BLaER1 (cell line): ENCODE measurements at regions not wholly inside any gene's neighbourhood (a gene's known extent, or its start where the extent isn't known, plus 50 kb on each side); places are given as distances from the start of the nearest gene placed in this dataset.
"Not testable (repeated sequence)": the region's sequence is repeated elsewhere in the genome, so short reads cannot be mapped to it uniquely, and the experiment has no call there.

Source experiments
- H3K27ac ChIP-seq: shearing (Covaris generic); formaldehyde crosslinking; 2 replicates; pipeline ENCODE4 v1.8.1; 2022
- H3K27me3 ChIP-seq: shearing (Covaris generic); formaldehyde crosslinking; 2 replicates; pipeline ENCODE4 v1.8.1; 2022
- H3K36me3 ChIP-seq: shearing (Covaris generic); formaldehyde crosslinking; 2 replicates; pipeline ENCODE4 v1.8.1; 2022
- H3K4me1 ChIP-seq: shearing (Covaris generic); formaldehyde crosslinking; 2 replicates; pipeline ENCODE4 v1.8.1; 2022
- H3K4me2 ChIP-seq: shearing (Covaris generic); formaldehyde crosslinking; 2 replicates; pipeline ENCODE4 v1.8.1; 2022
- H3K4me3 ChIP-seq: shearing (Covaris generic); formaldehyde crosslinking; 2 replicates; pipeline ENCODE4 v1.8.1; 2022
- H3K9ac ChIP-seq: shearing (Covaris generic); formaldehyde crosslinking; 2 replicates; pipeline ENCODE4 v1.8.1; 2022
- H3K9me3 ChIP-seq: shearing (Covaris generic); formaldehyde crosslinking; 2 replicates; pipeline ENCODE4 v1.8.1; 2022
- H4K20me1 ChIP-seq: shearing (Covaris generic); formaldehyde crosslinking; 2 replicates; pipeline ENCODE4 v1.8.1; 2022
- Cebpa-rat ChIP-seq: shearing (Covaris generic); IDR thresholded peaks from 2 replicates; pipeline ENCODE4 v1.8.1; 2022

DNA sequence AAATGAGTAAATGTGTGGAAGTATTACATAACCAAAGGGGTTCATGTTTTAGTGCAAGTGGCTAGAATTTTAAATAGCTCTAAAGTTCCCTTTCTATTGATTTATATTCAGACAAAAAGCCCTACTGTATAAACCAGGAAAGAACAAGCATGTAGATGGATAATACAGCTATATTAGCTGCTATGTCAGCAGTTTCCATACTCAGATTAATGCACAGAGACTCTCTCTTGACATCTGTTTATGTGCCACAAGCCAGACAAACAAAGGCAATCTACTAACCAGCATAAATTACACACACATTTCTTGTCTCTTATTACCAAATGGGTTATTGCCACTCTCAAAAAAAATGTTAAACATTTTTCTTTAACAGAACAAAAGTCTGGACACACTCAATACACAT is 760.1 kb upstream of the NECTIN3 start:
- Histone ChIP-seq H3K36me3 (no peaks in the 10 kb centered on the region), H3K27me3 (no peaks in the 10 kb centered on the region), H3K27ac (no peak overlapping the region), H3K9me3 (no peaks in the 10 kb centered on the region), H3K9ac (no peak overlapping the region), H3K4me3 (no peak overlapping the region), H4K20me1 (no peaks in the 10 kb centered on the region), H3K4me2 (no peak overlapping the region), H3K4me1 (no peaks in the 10 kb centered on the region)
- no peak for TF ChIP-seq Cebpa-rat

DNA sequence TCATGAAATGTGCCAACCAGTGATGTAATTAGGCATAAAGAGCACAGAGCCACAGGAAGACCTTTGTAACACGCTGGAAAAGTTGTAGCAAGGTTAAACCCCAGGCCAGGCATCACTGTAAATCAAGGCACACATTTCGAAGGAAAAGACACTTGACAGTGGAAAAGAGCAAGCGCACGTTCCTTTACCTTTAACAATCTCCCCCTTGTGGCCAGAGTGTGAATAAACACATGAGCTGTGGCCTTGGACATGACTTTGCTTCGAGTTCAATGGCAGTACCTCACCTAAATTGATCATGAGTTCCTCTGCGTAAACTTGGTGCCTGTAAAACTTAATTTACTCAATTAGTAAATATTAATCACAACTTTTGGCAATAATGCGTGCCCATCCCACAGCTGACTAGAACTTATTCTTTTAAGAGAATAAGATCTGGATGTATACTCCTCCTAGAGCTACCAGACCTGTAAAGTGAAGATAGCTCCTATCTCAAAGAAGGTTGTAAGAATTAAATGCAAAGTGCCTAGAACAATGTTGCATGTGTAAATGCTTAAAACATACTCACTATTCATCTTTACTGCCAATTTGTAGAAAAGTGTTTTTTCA is 757.0 kb upstream of the NECTIN3 start:
- no peak overlapping the region for H3K4me3 ChIP-seq
- H3K36me3 ChIP-seq: no peaks in the 10 kb centered on the region
- no peaks in the 10 kb centered on the region for H3K9me3 ChIP-seq
- H3K27ac ChIP-seq: no peak overlapping the region
- TF ChIP-seq Cebpa-rat: no peak
- H3K27me3 ChIP-seq: no peaks in the 10 kb centered on the region
- no peak overlapping the region for H3K9ac ChIP-seq
- no peak overlapping the region for H3K4me2 ChIP-seq
- no peaks in the 10 kb centered on the region for H4K20me1 ChIP-seq
- H3K4me1 ChIP-seq: no peaks in the 10 kb centered on the region

DNA sequence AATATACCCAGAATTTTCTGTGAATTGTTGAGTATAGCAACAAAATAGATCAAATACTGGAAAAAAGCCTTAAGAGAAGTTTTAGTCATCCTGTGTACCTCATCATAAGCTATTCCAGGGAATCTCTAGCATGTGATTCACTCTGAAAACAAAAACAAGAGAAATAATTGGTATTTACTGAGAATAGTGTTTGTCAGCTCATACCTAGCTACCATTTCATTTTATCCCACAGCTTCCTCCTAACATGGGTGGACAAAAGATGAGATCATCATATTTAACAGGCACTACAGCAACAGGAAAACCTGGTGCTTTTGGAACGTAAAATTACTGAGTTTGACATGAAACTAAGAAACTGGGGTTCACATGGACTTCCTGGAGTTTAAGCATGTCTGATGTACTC is 753.5 kb upstream of the NECTIN3 start:
- Histone ChIP-seq H3K36me3 (no peaks in the 10 kb centered on the region), H3K9me3 (no peaks in the 10 kb centered on the region), H3K4me2 (no peak overlapping the region), H3K4me3 (no peak overlapping the region), H4K20me1 (no peaks in the 10 kb centered on the region), H3K27me3 (no peaks in the 10 kb centered on the region), H3K4me1 (no peaks in the 10 kb centered on the region), H3K27ac (no peak overlapping the region), H3K9ac (no peak overlapping the region)
- no peak for TF ChIP-seq Cebpa-rat

DNA sequence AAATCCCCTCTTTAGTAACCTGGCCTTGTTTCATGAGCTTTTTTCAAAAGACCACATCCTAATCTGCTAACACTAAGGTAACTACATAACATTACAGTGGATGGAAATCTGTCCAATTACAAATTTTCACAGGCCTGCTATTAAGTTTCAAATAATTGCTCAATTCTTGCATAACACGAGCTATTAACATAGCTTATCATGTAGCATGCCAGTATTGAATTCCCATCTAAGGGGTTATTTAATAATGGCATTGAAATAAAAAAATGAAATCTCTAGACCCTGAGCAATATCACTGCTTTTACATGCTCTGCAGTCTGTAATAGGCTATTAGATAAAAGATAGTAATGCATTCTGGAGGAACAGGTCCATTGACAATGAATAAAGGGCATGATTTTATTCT is 748.3 kb upstream of the NECTIN3 start:
- Histone ChIP-seq H3K9me3 (no peaks in the 10 kb centered on the region), H3K4me1 (no peaks in the 10 kb centered on the region; the same call in 1 of the 2 replicates), H3K27me3 (no peaks in the 10 kb centered on the region), H3K27ac (no peak overlapping the region), H4K20me1 (no peaks in the 10 kb centered on the region), H3K4me2 (no peak overlapping the region), H3K9ac (no peak overlapping the region), H3K36me3 (no peaks in the 10 kb centered on the region), H3K4me3 (no peak overlapping the region)
- no peak for TF ChIP-seq Cebpa-rat

DNA sequence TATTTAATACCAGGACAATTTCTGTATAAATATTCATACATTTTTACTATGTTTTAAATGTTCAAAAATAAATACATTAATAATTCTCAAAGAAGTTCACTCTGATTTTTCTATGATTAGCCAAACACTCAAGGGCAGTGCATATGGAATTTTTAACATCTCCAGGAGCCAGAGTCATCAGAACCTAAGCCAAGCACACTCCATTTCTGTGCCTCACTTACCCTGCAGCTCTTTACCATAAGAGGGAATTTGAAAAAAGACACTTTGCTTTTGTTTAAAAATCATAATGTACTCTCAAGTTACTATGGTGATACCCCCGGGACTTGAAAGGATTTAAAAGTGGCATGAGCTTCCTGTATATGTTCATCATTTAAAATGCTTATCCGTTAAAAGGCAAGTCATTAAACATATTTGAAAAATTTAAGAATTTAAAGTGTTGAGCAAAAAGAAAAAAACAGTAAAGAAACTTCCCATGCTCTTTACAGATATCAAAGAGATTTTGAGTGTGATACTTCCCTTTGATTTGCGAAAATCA is 747.4 kb upstream of the NECTIN3 start:
- Histone ChIP-seq H3K27me3 (no peaks in the 10 kb centered on the region), H3K36me3 (no peaks in the 10 kb centered on the region), H3K4me3 (no peak overlapping the region), H3K27ac (no peak overlapping the region), H3K9me3 (peaks cover 8% of the 10 kb centered on the region; the same call in 1 of the 2 replicates), H3K9ac (no peak overlapping the region), H3K4me1 (no peaks in the 10 kb centered on the region; the same call in 1 of the 2 replicates), H3K4me2 (no peak overlapping the region), H4K20me1 (no peaks in the 10 kb centered on the region)
- TF ChIP-seq Cebpa-rat: no peak

DNA sequence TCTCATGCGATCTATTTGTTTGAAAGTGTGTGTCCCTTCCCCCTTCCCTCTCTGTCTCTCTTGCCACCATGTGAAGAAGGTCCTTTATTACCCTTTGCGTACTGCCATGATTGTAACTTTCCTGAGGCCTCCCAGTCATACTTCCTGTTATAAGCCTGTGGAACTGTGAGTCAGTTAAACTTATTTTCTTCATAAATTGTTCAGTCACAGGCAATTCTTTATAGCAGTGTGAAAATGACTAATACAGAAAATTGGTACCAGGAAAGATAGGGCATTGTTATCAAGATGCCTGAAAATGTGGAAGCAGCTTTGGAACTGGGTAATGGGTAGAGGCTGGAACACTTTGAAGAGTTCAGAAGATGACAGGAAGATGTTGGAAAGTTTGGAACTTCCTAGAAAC is 743.7 kb upstream of the NECTIN3 start:
- Histone ChIP-seq H3K4me3 (no peak overlapping the region), H4K20me1 (no peaks in the 10 kb centered on the region)

DNA sequence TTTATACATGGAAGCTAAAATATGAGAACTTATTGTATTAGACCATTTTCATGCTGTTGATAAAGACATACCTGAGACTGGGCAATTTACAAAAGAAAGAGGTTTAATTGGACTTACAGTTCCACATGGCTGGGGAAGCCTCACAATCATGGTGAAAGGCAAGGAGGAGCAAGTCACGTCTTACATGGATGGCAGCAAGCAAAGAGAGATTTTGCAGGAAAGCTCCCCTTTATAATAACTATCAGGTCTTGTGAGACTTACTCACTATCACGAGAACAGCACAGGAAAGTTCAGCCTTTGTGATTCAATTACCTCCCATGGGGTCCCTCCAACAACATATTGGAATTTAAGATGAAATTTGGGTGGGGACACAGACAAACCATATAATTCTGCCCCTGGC is 740.1 kb upstream of the NECTIN3 start:
- not testable (repeated sequence) for H4K20me1 ChIP-seq, H3K4me2 ChIP-seq, H3K9ac ChIP-seq, H3K36me3 ChIP-seq, H3K27me3 ChIP-seq, H3K4me3 ChIP-seq, H3K27ac ChIP-seq, H3K4me1 ChIP-seq
- peaks cover 28% of the 10 kb centered on the region for H3K9me3 ChIP-seq

More for the DNA sequence above, 743.7 kb upstream of the NECTIN3 start:
- H3K27me3 ChIP-seq: no peaks in the 10 kb centered on the region
- no peak overlapping the region for H3K9ac ChIP-seq
- no peaks in the 10 kb centered on the region; the same call in 1 of the 2 replicates for H3K4me1 ChIP-seq
- TF ChIP-seq Cebpa-rat: no peak
- no peak overlapping the region for H3K4me2 ChIP-seq
- peaks cover 28% of the 10 kb centered on the region for H3K9me3 ChIP-seq
- no peak overlapping the region for H3K27ac ChIP-seq
- H3K36me3 ChIP-seq: no peaks in the 10 kb centered on the region

DNA sequence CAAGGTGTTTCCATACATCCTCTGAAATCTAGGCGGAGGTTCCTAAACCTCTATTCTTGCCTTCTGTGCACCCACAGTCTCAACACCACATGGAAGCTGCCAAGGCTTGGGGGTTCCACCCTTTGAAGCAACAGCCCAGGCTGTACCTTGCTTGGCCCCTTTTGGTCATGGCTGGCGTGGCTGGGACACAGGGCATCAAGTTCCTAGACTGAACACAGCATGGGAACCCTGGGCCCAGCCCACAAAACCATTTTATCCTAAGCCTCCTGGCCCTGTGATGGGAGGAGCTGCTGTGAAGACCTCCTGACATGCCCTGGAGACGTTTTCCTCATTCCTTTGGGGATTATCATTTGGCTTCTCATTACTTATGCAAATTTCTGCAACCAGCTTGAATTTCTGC is 739.0 kb upstream of the NECTIN3 start:
- no peak overlapping the region for H3K27ac ChIP-seq
- no peaks in the 10 kb centered on the region for H3K27me3 ChIP-seq
- H3K36me3 ChIP-seq: no peaks in the 10 kb centered on the region
- peaks cover 32% of the 10 kb centered on the region for H3K9me3 ChIP-seq
- H3K4me1 ChIP-seq: no peaks in the 10 kb centered on the region
- no peak overlapping the region for H3K4me3 ChIP-seq
- no peak overlapping the region for H3K9ac ChIP-seq
- no peaks in the 10 kb centered on the region for H4K20me1 ChIP-seq
- no peak overlapping the region for H3K4me2 ChIP-seq
- TF ChIP-seq Cebpa-rat: no peak

DNA sequence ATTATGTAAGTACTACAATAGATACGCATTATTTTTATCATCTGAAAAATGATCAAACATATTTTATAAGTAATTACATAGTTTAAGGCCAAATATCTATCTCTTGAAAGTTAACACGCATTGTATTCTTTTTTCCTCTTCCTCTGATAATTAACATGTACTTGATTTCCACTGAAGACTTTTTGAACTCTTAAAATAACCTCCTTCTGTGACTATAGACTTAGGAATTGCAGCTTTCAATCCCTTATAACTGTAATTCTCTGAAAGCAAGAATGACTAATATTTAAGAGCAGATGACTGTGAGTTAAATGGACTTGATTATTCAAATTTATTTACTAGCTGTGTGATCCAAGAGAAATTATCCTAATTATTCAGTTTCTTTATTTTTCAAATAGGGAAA is 730.6 kb upstream of the NECTIN3 start:
- Histone ChIP-seq H3K36me3 (no peaks in the 10 kb centered on the region), H3K27ac (no peak overlapping the region), H3K4me2 (no peak overlapping the region), H3K4me3 (no peak overlapping the region), H3K9me3 (peaks cover 5% of the 10 kb centered on the region; the same call in 1 of the 2 replicates), H4K20me1 (no peaks in the 10 kb centered on the region), H3K27me3 (no peaks in the 10 kb centered on the region), H3K9ac (no peak overlapping the region), H3K4me1 (no peaks in the 10 kb centered on the region)
- no peak for TF ChIP-seq Cebpa-rat

DNA sequence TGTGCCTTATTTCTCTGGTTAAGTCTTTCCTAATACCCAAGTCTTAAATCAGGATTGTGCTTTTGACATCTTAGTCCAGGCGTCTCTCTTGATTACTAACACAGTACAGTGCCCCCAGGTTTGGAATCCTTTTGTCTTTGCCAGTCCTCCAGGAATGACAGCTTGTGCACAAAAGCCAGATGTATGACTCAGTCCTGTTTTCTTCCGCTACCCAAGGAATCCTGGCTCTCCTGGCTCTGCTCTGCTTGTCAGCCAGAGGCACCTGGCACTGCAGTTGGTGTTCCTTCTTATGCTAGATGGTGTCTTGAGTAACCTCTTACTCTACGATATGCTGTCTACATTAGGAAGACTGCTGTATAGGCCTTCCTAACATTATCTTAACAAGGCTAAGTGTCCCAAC is 728.2 kb upstream of the NECTIN3 start:
- Histone ChIP-seq H3K4me3 (no peak overlapping the region), H3K4me1 (no peaks in the 10 kb centered on the region), H3K9ac (no peak overlapping the region), H3K4me2 (no peak overlapping the region), H3K27ac (no peak overlapping the region), H3K9me3 (no peaks in the 10 kb centered on the region), H3K36me3 (no peaks in the 10 kb centered on the region), H4K20me1 (no peaks in the 10 kb centered on the region), H3K27me3 (no peaks in the 10 kb centered on the region)
- no peak for TF ChIP-seq Cebpa-rat

DNA sequence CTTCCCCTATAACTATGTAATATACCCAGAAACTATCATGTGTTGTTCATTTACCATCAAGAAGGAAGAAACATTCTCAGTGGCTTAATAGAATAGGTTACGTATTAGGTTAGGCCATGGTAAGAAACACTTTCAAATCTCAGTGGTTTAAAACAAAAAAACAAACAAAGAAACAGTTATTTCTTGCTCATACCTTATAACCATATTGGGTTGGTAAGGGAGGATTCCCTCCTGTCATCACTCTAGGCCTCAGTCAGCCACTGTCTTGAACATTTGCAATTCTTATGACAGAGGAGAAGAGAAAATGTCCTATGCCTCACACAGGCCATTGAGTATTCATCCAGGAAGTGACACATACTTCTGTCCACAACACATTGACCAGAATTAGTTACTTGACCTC is 727.7 kb upstream of the NECTIN3 start:
- Histone ChIP-seq H3K4me3 (no peak overlapping the region), H3K27ac (no peak overlapping the region), H3K27me3 (no peaks in the 10 kb centered on the region), H3K9ac (no peak overlapping the region), H3K9me3 (no peaks in the 10 kb centered on the region), H3K4me2 (no peak overlapping the region), H3K4me1 (no peaks in the 10 kb centered on the region), H3K36me3 (no peaks in the 10 kb centered on the region), H4K20me1 (no peaks in the 10 kb centered on the region)
- no peak for TF ChIP-seq Cebpa-rat
